SK-N-SH treated with all-trans-retinoic acid at 6 μM for 48 hours (cell line): ENCODE measurements at regions not wholly inside any gene's neighbourhood (a gene's known extent, or its start where the extent isn't known, plus 50 kb on each side); places are given as distances from the start of the nearest gene placed in this dataset.

Source experiments
- BACH2 ChIP-seq: fragments of 250-450 bp; sonication (Bioruptor Pico); IDR thresholded peaks from 2 replicates; pipeline ENCODE4 v1.9.0; 2021; ENCODE audit warnings: mild to moderate bottlenecking, borderline replicate concordance
- CREB5 ChIP-seq: fragments of 250-450 bp; sonication (Bioruptor Pico); IDR thresholded peaks from 2 replicates; pipeline ENCODE4 v1.5.1; 2020; ENCODE audit warnings: low read depth, mild to moderate bottlenecking, moderate library complexity
- CSRNP3 ChIP-seq: fragments of 250-450 bp; sonication (Bioruptor Pico); IDR thresholded peaks from 2 replicates; pipeline ENCODE4 v1.5.1; 2021; ENCODE audit warnings: mild to moderate bottlenecking, moderate library complexity
- GLIS3 ChIP-seq: fragments of 250-450 bp; sonication (Bioruptor Pico); IDR thresholded peaks from 2 replicates; pipeline ENCODE4 v1.5.0; 2020; ENCODE audit warnings: mild to moderate bottlenecking, moderate library complexity
- PATZ1 ChIP-seq: fragments of 250-450 bp; sonication (Bioruptor Pico); IDR thresholded peaks from 2 replicates; pipeline ENCODE4 v1.8.0; 2020; ENCODE audit warnings: mild to moderate bottlenecking, moderate library complexity, borderline replicate concordance
- RARB ChIP-seq: fragments of 250-450 bp; sonication (Bioruptor Pico); IDR thresholded peaks from 2 replicates; pipeline ENCODE4 v1.8.0; 2021; ENCODE audit warnings: mild to moderate bottlenecking, moderate library complexity
- TOX ChIP-seq: fragments of 250-450 bp; sonication (Bioruptor Pico); IDR thresholded peaks from 2 replicates; pipeline ENCODE4 v1.8.0; 2021; ENCODE audit warnings: mild to moderate bottlenecking, moderate library complexity, borderline replicate concordance
- TSHZ2 ChIP-seq: fragments of 250-450 bp; sonication (Bioruptor Pico); IDR thresholded peaks from 2 replicates; pipeline ENCODE4 v1.5.0; 2020; ENCODE audit warnings: mild to moderate bottlenecking, moderate library complexity
- ZFP3 ChIP-seq: fragments of 250-450 bp; sonication (Bioruptor Pico); IDR thresholded peaks from 2 replicates; pipeline ENCODE4 v1.5.0; 2020; ENCODE audit warnings: mild to moderate bottlenecking, moderate library complexity

- TF ChIP-seq GLIS3 (CRISPR knock-in tag) (no peak), RARB (CRISPR knock-in tag) (no peak), BACH2 (no peak), TOX (no peak), CSRNP3 (CRISPR knock-in tag) (no peak), CREB5 (CRISPR knock-in tag) (no peak), PATZ1 (CRISPR knock-in tag) (no peak), ZFP3 (no peak), TSHZ2 (CRISPR knock-in tag) (no peak)
Observed at GRCh38 chr3:4207672-4208071, 95.5 kb upstream of the SETMAR start.
